ENCODE measurements at regions not wholly inside any gene's neighbourhood (a gene's known extent, or its start where the extent isn't known, plus 50 kb on each side); places are given as distances from the start of the nearest gene placed in this dataset.

DNA sequence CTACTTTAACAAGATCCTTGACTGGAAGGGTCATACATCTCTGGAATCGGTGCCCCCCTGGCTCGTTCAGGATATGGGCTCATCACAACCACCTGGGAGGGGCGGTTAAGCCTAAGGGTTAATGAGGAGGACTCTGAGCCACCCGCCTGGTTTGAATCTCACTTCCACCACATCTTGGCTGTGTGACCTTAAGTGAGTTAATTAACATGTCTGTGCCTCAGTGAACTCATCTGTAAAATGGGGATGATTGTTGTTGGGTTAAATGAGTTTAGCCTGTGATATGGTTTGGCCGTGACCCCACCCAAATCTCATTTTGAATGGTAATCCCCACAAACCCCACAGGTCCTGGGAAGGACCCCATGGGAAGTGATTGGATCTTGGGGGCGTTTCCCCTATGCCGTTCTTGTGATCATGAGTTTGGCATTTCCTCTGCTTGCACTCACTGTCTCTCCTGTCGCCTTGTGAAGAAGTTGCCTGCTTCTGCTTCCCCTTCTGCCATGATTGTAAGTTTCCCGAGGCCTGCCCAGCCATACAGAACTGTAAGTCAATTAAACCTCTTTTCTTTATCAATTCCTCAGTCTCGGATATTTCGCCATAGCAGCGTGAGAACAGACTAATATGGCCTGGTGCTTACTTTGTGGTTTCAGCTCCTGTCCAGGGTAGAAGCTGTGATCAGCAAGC is 214.0 kb upstream of the CIBAR2 start:
- DNase-seq (ENCODE audit: low read depth in 2 of 2): no peak

DNA sequence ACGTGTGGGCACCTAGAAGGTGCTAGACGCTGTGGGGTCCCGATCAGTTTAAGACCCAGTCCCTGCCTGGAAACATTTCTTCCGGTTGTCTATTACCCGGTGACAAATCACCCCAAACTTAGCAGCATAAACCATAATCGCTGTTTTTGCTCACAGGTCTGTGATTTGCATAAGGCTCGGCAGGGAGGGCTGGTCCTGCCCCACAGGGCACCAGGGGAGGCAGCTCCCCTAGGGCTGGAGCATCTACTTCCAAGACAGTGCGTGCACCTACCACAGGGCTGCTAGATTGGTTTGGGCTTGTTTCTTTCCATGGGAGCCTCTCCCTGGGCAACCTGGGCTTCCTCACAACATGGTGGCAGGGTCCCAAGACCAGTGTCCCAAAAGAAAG is 214.5 kb upstream of the CIBAR2 start:
- no peak for DNase-seq (ENCODE audit: low read depth in 2 of 2)

DNA sequence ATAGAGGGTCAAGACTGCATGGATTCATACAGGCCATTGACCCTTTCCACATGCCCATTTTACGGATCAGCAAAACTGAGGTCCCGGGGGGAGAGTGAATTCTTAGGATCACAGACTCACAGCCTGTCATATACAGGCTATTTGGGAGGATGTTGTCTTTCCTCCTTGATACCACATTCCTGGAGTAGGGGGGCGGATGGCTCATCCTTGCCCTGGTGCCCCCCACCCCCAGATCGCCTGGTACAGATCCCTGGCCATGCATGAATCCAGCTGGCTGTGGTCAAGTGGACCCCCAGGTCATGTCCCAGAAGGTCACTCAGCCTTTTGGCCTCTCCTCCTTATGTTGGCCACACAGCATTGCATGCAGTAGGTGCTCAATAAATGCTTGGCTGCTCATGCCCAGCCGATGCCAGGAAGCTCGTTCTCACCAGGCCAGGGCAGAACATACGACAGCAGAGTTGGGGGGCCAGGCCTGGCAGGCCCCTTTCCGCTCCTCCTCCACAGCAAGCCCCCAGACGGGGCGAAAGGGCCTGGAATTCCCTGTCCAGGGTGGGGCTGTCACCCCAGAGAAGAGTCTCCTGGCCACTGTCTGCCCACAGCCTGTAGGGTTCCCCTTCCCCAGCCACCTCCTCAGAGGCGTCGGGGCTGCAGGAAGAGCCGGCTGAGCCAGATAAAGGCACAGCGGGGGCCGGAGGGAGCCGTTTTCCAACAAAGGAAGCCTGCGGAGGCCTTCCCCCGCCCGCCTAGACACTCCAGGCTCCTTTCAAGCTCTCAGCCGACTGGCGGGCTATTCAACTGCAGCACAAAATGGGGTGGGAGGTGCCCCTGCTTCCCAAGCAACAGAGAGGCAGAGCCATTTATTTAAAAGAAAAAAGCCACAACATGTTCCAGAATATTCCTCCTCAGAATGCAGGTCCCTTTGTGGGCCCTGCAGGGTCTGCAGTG is 215.7 kb upstream of the CIBAR2 start:
- no peak for DNase-seq (ENCODE audit: low read depth in 2 of 2)

DNA sequence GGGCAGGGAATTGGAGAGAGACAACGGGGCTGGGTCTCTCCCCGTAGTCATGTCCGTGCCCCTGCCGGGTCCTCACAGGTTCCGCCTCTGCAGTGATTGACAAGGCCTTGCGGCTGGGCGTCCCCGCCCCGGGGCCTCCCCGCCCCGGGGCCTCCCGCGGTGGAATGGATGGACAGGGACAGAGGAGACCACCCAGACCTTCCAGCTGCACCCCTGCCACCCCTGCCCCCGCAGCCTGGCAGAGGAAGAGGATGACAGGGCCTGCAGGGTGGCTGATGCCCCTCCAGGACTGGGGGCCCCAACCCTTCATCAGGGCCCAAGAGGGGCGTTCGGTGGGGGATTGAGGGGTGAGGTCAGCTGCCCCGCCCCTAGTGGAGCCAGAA is 216.4 kb upstream of the CIBAR2 start:
- no peak for DNase-seq (ENCODE audit: low read depth in 2 of 2)

DNA sequence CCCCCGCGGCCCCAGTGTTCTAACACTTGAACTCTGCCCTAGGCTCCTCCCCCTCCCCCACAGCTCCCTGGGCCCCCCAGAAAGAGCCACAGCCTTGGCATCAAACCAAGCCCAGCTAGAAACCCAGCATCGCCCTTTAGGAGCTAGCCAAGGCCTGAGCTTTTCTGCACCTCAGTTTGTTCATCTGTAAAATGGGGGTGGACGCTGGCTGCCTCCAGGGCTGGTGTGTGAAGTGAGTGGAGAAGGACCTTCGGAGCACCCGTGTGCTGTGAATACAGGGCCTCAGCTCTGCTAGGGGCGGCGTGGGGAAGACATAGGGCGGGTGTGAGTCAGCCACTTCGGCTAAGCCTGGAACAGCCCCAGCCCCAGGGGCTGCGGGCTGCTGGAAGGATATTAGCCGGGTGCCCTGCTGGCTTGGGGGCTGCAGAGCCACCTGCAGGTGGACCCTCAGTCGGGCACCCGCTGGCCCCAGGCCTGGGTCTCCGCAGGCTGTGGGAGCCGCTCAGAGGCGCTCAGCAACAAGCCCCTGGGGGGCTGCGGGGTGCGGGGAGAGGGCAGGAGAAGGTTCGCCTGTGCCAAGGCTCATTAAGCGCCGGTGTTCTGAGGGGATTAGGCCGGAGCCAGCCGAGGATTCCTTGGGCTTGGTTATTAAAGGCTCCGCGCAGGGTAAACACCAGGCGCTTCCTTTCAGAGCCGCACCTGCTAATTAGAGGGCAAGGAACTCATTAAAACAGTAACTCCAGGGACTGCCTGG is 217.0 kb upstream of the CIBAR2 start:
- no peak for DNase-seq (ENCODE audit: low read depth in 2 of 2)

DNA sequence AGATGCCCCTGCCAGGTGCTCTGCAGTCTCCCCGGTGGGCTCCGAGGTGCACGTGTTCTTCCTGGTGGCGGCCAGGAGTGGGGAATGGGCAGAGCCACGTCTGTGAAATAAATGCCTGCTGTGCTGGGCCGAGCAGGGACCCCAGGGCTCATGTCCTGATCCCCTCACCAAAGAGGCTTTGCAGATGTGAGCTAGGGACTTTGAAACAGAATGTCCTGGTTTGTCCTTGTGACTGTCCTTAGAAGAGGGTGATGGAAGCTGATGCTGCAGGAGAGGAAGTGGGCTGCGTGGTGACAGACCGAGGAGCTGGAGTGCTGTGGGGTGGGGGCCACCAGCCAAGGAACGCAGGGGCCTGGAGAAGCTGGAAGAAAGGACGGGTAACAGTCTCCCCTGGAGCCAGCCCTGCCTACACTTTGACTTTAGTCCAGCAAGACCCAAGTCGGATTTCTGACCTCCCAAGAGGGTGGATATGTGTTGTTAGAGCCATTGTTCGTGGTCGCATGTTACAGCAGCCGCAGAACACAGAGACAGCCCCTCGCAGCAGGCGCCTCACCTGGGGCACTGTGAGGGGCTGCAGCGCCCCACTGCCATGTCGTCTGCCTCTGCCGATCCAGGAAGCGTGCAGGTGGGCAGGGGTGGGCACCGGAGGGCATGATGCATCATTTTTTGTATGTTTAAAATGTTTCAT is 217.9 kb upstream of the CIBAR2 start:
- DNase-seq (ENCODE audit: low read depth in 2 of 2): no peak

DNA sequence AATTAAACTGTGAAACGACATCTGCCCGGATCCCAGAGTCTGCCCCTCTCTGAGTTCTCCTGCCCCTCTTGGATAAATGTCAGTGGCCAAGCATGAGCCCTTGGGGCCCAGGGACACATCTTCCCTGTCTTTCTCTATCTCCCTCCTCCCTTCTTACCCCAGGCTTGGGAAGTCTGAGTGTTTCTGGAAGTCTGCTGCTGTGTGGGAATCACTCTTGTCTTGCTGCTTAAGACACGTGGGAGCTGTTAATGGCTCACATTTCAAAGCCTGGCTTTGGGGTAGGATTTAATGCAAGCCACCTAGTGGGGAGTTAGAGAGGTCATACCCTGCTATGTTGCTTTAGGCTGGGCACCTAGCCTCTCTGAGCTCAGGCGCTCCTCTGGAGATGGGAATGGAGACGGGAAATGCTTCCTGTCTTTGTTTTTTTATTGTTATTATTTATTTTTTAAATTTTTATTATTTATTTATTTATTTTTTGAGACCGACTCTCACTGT is 218.5 kb upstream of the CIBAR2 start:
- DNase-seq (ENCODE audit: low read depth in 2 of 2): no peak

DNA sequence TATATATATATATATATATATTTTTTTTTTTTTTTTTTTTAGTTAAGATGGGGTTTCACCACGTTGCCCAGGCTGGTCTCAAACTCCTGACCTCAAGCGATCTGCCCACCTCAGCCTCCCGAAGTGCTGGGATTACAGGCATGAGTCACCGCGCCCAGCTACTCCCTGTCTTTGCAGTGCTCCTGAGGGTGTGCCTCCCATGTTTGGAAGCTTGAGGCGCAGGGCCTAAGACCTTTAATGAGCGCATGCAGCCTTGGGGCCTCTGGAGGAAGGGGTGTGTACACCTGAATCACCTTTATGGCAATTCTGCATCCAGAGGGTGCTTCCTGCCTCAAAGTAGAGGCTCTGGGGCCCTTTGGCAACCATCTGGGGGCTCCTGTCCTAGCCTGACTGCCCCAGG is 219.4 kb upstream of the CIBAR2 start:
- DNase-seq (ENCODE audit: low read depth in 2 of 2): no peak

DNA sequence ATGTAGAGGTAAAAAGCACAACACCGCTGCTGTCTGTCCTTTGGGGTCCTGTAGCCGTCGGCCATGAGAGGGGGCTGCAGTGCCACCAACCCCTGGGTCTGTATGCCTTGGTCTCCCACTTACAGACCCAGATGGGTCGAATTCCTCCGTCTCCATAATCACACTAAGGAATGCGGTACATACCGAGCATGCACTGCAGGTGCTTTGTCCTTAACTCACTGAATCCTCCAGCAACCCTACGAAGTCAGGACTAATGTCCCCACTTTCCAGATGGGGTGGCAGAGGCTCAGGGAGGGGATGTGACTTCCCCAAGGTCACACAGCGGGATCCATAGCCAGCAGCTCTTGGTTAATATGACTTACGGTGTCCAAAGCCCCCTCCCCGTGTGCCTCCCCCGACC is 219.9 kb upstream of the CIBAR2 start:
- DNase-seq (ENCODE audit: low read depth in 2 of 2): no peak

DNA sequence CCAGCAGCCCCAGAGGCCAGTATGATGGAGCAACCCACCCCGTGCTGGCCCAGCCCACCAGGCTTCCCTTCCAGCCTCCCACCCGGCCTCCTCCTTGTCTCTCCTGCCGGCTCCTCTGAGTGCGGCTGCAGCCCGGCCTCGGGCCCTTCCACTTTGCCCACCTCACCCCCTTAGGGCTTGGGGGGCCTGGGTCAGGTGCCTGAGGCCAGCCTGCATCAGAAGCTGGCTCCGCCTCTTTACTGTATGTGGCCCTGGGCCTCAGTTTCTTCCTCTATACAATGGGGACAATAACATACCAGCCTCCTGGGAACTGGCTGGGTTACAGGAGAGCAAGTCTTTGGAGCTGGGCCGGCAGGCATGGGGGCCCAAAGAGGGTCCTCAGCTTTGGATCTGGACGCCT is 221.1 kb upstream of the CIBAR2 start:
- DNase-seq (ENCODE audit: low read depth in 2 of 2): no peak

DNA sequence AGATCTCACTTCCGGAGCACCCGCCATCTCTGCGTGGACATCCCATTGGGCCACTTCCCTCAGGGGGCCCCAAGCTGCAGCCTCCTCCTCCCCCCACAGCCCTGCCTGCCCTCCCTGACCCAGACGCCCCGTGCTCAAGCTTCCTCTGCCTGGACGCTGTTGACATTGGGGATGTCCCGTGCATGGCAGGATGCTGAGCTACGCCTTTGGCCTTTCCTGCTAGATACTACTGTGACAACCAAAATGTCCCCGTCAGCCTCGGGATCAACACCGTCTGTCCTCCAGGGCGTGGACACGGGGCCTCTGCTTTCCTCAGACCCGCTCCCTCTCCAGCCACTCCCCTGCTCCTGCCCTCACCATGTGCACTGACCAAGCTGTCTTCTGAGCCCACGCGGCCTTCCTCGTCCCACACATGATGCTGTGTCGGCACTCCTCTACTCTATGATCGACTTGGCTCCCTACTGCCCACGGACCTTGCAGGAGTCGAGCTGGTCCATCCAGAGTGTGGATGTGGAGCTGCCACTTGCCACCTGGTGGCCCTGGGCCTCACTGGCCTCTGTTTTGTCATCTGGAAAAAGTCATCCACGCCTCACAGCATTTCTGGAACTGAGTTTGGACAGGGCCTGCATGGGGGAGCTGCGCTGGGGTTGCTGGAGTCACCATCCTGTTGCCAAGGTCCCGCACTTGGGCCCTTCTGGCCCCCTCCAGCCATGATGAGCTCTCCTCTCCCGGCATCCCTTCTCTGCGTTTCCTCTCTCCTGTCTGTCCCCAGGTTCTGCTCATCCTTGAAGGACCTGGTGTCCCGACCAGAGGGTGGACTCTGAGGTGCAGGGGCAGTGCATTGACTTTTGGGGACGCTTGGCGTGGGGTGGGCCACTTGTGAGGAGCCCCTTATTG is 221.7 kb upstream of the CIBAR2 start:
- DNase-seq (ENCODE audit: low read depth in 2 of 2): no peak

DNA sequence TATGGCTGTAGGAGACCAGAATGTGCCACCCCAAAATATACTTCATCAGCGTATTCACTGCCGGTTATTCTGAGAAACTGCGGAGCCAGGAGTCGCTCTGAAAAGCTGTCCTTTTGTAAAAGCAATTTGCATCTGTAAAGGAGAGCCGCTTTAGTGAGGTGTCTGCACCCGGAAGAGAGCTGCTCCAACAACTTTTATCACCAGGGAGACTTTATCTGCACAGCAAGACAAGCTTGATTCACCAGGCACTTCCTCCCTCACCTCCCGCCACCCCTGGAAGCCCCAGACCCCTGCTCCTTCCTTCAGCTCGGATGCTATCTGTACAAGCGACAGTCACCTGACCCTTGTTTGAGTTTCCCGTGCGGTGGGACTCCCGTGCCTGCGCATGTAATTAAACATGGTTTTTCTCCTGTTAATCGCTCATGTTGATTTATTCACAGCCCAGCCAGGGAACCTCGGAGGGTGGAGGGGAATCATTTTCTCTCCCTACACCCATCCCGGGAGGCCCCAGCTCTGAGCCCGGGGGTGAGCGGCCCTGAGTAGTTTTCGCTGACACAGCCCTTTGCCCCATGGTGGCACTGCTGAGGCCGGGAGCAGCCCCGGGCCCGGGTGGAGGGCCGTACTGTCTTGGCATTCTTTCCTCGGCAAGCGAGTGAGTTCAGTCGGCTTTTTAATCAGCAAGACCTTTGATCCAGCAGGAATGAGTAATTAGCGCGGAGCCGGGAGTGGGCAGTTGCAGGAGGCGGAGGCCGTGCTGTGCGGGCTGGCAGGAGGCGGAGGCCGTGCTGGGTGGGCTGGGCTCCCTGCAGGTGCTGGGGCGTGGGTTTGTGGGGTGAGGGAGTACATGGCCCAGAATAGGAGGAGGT is 222.7 kb upstream of the CIBAR2 start:
- DNase-seq (ENCODE audit: low read depth in 2 of 2): no peak

DNA sequence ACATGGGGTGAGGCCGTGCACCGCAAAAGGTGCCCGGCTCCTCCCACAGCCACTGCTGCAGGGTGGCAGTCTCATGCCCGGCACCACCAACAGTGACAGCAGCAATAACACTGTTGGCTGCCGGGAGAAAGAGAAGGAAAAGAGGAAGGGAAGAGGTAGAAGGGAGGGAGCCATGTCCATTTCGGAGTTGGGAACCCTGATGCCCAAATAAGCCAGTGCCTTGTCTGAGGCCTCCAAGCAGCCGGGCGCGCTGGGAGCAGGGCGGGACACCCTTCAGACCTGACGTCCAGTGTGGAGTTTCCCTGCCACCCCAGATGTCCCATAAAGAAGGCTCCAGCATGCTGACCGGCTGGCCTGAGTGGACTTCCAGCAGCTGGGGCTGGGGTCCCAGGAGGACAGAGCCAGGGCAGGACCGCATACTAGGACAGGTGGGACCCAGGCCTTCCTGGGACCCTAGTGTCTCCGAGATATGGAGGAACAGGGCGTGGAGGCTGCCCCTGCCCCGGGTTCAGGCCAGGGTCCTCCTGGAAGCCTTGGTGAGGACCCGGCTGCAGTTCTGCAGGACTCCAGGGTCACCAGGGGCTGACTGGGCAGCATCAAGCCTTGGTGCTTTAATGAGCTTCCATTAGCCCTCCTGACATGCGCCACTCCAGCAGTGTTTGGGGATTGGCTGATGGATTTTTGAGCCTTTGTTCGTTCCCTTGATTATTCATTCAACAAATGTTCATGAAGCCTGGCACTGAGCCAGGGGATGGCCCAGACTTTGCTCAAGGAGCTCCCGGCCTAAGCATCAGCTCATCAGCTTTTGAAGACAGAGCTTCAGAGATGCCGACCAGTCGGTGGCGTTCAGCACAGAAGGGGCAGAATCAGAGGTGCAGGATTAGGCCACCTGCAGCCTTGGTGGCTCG is 223.6 kb upstream of the CIBAR2 start:
- no peak for DNase-seq (ENCODE audit: low read depth in 2 of 2)

DNA sequence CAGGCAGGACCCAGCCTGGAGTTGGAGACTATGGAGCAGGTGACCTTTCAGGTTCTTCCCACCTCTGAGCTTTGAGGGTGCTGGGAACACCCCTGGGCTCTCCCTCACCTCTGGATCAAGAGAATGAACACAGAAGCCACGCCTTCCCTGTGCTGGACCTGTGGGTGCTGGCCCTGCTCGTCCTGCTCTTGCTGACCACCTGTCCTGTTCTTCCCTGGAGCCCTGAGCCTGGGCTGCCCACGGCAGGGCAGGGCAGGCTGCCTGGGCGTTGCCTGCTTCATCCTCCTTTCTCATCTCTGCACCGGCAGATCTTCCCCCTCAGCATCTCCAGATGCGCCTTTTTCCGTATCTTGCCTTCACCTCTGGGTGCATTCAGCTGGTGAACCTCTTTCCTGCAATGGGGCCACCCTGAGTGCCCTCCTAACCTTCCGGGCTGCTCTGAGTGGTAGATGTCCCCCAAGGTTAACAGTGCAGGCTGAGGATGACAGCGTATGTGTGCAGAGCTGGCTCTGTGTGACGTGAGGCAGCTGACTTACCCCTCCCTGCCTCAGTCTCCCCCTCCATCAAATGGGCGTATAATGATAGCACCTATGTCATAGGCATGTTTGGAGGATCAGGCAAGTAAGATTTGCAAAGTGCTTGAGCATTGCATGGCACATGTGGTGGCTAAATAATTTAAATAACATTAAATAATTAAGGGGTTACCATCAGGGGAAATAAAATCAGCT is 225.8 kb upstream of the CIBAR2 start:
- no peak for DNase-seq (ENCODE audit: low read depth in 2 of 2)

DNA sequence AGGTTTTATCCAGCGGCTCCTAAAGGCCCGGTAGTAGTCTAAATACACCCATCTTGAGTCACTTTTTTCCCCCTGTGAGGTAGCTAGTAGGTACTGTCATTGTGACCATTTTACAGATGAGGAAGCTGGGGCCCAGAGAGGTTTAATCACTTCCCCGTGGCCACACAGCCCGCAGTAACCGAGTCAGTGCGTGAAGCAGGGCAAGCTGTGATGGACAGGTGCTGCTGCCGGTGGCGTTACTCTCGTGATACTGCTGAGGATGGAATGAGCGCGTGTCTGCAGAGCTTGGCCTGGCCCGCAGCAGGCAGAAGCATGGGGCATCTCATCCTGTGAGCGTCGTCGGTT is 226.3 kb upstream of the CIBAR2 start:
- DNase-seq (ENCODE audit: low read depth in 2 of 2): no peak

DNA sequence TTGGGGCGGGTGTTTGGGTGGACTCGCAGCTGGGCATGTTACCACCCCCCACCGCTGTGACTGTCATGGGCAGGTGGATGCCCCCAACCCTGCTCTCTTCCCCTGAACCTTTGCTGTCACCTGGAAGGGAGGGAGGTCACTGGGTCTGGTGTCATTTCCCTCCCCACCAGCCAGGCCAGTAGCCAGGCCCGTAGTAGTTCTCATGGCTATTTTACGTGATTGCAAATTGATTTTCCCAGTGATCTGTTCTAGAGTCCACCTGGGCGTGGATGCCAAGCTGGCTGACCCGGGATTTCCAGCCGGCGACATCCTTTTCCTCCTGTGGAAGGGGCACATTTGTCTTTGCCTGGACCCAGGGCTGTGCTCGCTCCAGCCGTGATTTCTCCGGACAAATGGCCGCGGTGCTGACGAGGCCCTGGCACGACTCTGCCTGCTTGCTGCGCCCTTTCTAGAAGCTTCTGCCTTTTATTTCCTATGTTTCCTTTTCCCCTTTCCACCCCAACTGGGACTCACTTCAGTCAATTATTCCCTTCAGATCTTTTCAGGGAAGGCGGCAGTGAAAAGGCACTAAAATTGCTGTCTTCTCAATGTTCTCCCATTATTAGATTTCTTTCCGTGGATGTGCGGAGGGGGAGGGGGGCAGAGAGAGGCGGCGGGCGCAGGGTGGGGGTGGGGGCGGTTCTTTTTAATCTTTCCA is 226.9 kb upstream of the CIBAR2 start:
- DNase-seq (ENCODE audit: low read depth in 2 of 2): no peak

DNA sequence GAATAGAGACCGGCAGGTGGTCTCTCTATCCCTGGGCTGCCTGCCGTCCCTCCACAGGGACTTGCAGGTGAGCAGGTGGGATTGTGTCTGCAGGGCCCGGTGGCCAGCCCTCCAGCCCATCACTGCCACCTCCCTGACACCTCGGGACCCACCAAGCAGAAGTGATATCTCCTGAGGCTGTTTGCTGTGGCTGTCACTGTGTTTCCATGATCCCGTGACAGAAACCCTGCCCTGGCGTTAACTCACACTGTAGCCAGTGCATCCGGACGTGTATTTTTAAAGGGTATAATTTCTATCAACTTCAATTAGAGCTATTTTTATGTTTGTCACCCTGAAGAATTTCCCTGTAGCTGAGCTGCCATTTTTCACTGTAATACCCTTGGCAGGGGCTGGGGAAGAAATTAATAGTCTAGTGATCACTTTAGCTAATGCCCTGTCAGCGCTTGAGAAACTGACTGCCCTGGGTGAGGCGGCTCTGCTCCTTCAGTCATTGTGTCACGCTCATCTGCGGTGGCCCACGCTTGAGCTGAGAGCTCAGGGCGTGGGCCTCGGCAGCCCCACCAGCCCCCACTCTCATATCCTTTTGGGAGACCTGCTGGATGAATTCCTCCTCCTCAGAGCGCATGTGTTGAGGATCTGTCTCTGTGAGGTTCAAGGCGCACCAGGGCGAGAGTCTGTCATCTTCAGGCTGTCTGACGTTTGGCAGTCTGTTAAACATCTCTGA is 229.9 kb upstream of the CIBAR2 start:
- no peak for DNase-seq (ENCODE audit: low read depth in 2 of 2)

All from activated CD4-positive, alpha-beta T cell treated with anti-CD3 and anti-CD28 coated beads for 24 hours (primary cell).